Uterus (tissue), 3 donors: ENCODE measurements at regions not wholly inside any gene's neighbourhood (a gene's known extent, or its start where the extent isn't known, plus 50 kb on each side); places are given as distances from the start of the nearest gene placed in this dataset.

ENCODE experiments used
- DNase-seq, 2 donors: peaks; one replicate each; pipeline ENCODE4 v3.0.0-alpha.2; 2019 to 2020
- H3K27ac ChIP-seq, 2 donors: fragments of 200-600 bp; sonication (generic); 1 replicate in 1 of 2; 2 replicates in 1 of 2; pipeline ENCODE4 v1.5.1; 2016 to 2018
- H3K27me3 ChIP-seq, 2 donors: fragments of 200-600 bp; sonication (generic); one replicate each; pipeline ENCODE4 v1.5.1; 2018 to 2019; ENCODE audit warnings: control low read depth in 1 of 2
- H3K36me3 ChIP-seq, 2 donors: fragments of 200-600 bp; sonication (generic); one replicate each; pipeline ENCODE4 v1.5.1; 2019; ENCODE audit warnings: control low read depth in 1 of 2
- H3K4me1 ChIP-seq, 2 donors: fragments of 200-600 bp; sonication (generic); one replicate each; pipeline ENCODE4 v1.5.1; 2018 to 2019; ENCODE audit warnings: control low read depth in 1 of 2
- H3K4me3 ChIP-seq, 2 donors: fragments of 200-600 bp; sonication (generic); 1 replicate in 1 of 2; 2 replicates in 1 of 2; pipeline ENCODE4 v1.5.1; 2018 to 2019; ENCODE audit warnings: mild to moderate bottlenecking in 1 of 2
- H3K9me3 ChIP-seq, 2 donors: fragments of 200-600 bp; sonication (generic); one replicate each; pipeline ENCODE4 v1.5.1; 2019; ENCODE audit warnings: control low read depth in 1 of 2
- CTCF ChIP-seq, 4 experiments: fragments of 200-600 bp in 2 of 4; fragments of 450-650 bp in 2 of 4; sonication (generic) in 2 of 4; IDR thresholded peaks; one replicate each; pipeline ENCODE4 v1.5.1; 2016 to 2019; ENCODE audit warnings: antibody characterized with exemption in 4 of 4, mild to moderate bottlenecking in 2 of 4, moderate library complexity in 1 of 4
- POLR2A ChIP-seq, 2 donors: fragments of 450-650 bp; IDR thresholded peaks; one replicate each; pipeline ENCODE4 v1.6.1; 2016; ENCODE audit warnings: antibody characterized with exemption in 2 of 2, mild to moderate bottlenecking in 1 of 2, moderate library complexity in 1 of 2
- intact Hi-C: fragments of 100-400 bp; cut with DNase I; formaldehyde crosslinking; loops from one replicate; pipeline ENCODE4 v1.15.1; 2023; ENCODE audit warnings: low total_unique reads
- donor health status: DM: yes; HTN: yes; CAD: no.

GRCh38 chr2:106304612-106305184 is 110.6 kb upstream of the UXS1 start:
- intact Hi-C loops, result no loop called here
- TF ChIP-seq POLR2A (IDR thresholded peaks at IDR 0.05) (no peak), CTCF (IDR thresholded peaks at IDR 0.05) (no peak)
- no peak overlapping the region for H3K4me3 ChIP-seq
- no peaks in the 10 kb centered on the region for H3K9me3 ChIP-seq
- no peaks in the 10 kb centered on the region for H3K4me1 ChIP-seq
- H3K27ac ChIP-seq, result no peak overlapping the region
- no peaks in the 10 kb centered on the region for H3K36me3 ChIP-seq
- no peaks in the 10 kb centered on the region for H3K27me3 ChIP-seq
- no peak for DNase-seq

- Histone ChIP-seq H3K9me3 (no peaks in the 10 kb centered on the region), H3K27ac (no peak overlapping the region), H3K4me3 (no peak overlapping the region), H3K27me3 (no peaks in the 10 kb centered on the region), H3K36me3 (no peaks in the 10 kb centered on the region), H3K4me1 (no peaks in the 10 kb centered on the region)
- no peak for DNase-seq
- intact Hi-C loops, result no loop called here
- no peak for TF ChIP-seq CTCF (IDR thresholded peaks at IDR 0.05)
Measured at GRCh38 chr2:106299696-106300095, 105.6 kb upstream of the UXS1 start.

- H3K9me3 ChIP-seq, result no peaks in the 10 kb centered on the region
- no peaks in the 10 kb centered on the region for H3K4me1 ChIP-seq
- no peak overlapping the region for H3K27ac ChIP-seq
- no peaks in the 10 kb centered on the region for H3K27me3 ChIP-seq
- no peak overlapping the region for H3K4me3 ChIP-seq
- no peak for DNase-seq
- intact Hi-C loops, result no loop called here
- no peaks in the 10 kb centered on the region for H3K36me3 ChIP-seq
- no peak for TF ChIP-seq POLR2A (IDR thresholded peaks at IDR 0.05)
Measured at GRCh38 chr2:106296182-106296815, 102.2 kb upstream of the UXS1 start.

- intact Hi-C loops, result no loop called here
- no peaks in the 10 kb centered on the region for H3K27me3 ChIP-seq
Measured at GRCh38 chr2:106294182-106294581, 100.1 kb upstream of the UXS1 start.

GRCh38 chr2:106293271-106293783 is 99.2 kb upstream of the UXS1 start:
- intact Hi-C loops, result no loop called here
- Histone ChIP-seq H3K9me3 (no peaks in the 10 kb centered on the region), H3K36me3 (no peaks in the 10 kb centered on the region), H3K4me1 (no peaks in the 10 kb centered on the region), H3K27me3 (no peaks in the 10 kb centered on the region), H3K4me3 (no peak overlapping the region), H3K27ac (no peak overlapping the region)
- DNase-seq, result no peak
- no peak for TF ChIP-seq CTCF (IDR thresholded peaks at IDR 0.05)
- no peak for TF ChIP-seq POLR2A (IDR thresholded peaks at IDR 0.05)

More at GRCh38 chr2:106294182-106294581, 100.1 kb upstream of the UXS1 start:
- Histone ChIP-seq H3K4me3 (no peak overlapping the region), H3K27ac (no peak overlapping the region), H3K9me3 (no peaks in the 10 kb centered on the region), H3K4me1 (no peaks in the 10 kb centered on the region), H3K36me3 (no peaks in the 10 kb centered on the region)
- no peak for TF ChIP-seq CTCF (IDR thresholded peaks at IDR 0.05)
- no peak for TF ChIP-seq POLR2A (IDR thresholded peaks at IDR 0.05)
- DNase-seq, result no peak
